ENCODE measurements at regions not wholly inside any gene's neighbourhood (a gene's known extent, or its start where the extent isn't known, plus 50 kb on each side); places are given as distances from the start of the nearest gene placed in this dataset.
A peak's percentile ranks its signal among the peaks of the same experiment; 100 is the strongest.

DNA sequence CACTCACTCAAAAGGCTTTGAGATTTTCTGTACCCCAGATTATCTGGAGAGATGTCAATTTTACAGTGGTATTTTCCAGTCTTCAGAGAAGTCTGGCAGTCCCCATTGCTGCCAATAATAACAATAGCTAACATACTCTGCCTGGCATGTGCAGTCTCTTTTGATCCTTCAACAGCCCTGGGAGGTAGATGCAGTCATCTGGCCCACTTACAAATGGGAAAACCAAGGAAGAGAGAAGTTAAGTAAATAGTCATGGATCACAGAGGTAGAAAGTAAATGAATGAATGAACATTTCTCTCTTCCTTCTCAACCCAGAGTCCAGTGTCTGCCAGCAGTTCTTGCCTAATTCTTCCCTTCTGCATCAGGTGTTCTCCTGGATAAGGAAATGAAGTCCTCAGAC, 113.0 kb upstream of the EDNRA start:
- Histone ChIP-seq H3K36me3 (ENCODE audit: control insufficient read depth in 2 of 2, insufficient read depth in 2 of 2, low read length in 2 of 2) (no peaks in the 10 kb centered on the region), H3K4me1 (ENCODE audit: control insufficient read depth, insufficient read depth, low read length) (peaks cover 5% of the 10 kb centered on the region), H3K9ac (ENCODE audit: low read length in 2 of 2) (no peak overlapping the region), H3K27me3 (ENCODE audit: control insufficient read depth in 1 of 2, insufficient read depth in 2 of 2, low read length in 2 of 2) (no peaks in the 10 kb centered on the region), H3K9me3 (ENCODE audit: control insufficient read depth in 2 of 2, low read length in 2 of 2) (no peaks in the 10 kb centered on the region), H3K27ac (ENCODE audit: low read length) (peak overlapping the region; percentile 12), H3K4me3 (ENCODE audit: low read length in 2 of 2) (no peak overlapping the region)

DNA sequence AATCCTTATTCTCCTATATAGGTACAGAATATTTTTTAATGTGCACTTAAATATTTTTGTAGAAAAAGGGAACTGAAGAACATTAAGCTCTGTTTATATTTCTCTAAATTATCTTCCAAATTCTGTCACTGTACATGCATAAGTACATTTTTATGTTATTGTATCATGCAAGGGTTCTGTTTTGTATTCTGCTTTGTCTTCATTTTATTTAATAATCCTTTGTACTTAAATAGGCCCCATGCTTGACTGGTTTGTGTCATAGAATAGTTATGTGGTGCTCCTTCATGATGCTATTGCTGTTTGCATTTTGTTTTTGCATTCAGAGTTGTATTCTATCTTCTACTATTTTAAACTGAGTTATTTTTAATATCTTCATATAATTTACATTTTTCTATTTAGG, 111.9 kb upstream of the EDNRA start:
- H3K4me3 ChIP-seq (ENCODE audit: low read length in 2 of 2), result no peak overlapping the region
- H3K9ac ChIP-seq (ENCODE audit: low read length in 2 of 2), result no peak overlapping the region
- no peaks in the 10 kb centered on the region for H3K27me3 ChIP-seq (ENCODE audit: control insufficient read depth in 1 of 2, insufficient read depth in 2 of 2, low read length in 2 of 2)
- no peaks in the 10 kb centered on the region for H3K36me3 ChIP-seq (ENCODE audit: control insufficient read depth in 2 of 2, insufficient read depth in 2 of 2, low read length in 2 of 2)
- no peaks in the 10 kb centered on the region for H3K9me3 ChIP-seq (ENCODE audit: control insufficient read depth in 2 of 2, low read length in 2 of 2)
- H3K27ac ChIP-seq (ENCODE audit: low read length), result no peak overlapping the region
- peaks cover 4% of the 10 kb centered on the region for H3K4me1 ChIP-seq (ENCODE audit: control insufficient read depth, insufficient read depth, low read length)

DNA sequence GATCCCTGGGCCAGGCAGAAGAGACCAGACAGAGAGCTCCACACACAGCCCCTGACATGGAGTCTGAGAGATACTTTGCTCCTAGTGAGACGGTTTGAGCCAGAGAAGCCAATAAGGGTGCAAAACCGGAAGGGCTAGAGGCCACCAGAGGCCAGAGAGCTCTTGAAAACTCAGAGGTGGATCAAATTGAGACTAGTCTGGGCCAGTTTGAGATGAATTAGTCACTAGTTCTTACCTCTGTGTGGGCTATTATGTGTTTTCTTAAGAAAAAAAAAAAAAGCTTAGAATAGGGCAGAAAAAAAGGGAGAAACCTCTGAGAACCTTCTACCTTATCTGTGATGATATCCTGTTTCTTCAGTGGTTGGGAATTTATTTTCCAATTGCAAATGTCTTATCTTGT, 110.4 kb upstream of the EDNRA start:
- Histone ChIP-seq H3K27me3 (ENCODE audit: control insufficient read depth in 1 of 2, insufficient read depth in 2 of 2, low read length in 2 of 2) (no peaks in the 10 kb centered on the region), H3K4me1 (ENCODE audit: control insufficient read depth, insufficient read depth, low read length) (peaks cover 4% of the 10 kb centered on the region), H3K27ac (ENCODE audit: low read length) (no peak overlapping the region), H3K9ac (ENCODE audit: low read length in 2 of 2) (no peak overlapping the region), H3K36me3 (ENCODE audit: control insufficient read depth in 2 of 2, insufficient read depth in 2 of 2, low read length in 2 of 2) (no peaks in the 10 kb centered on the region), H3K4me3 (ENCODE audit: low read length in 2 of 2) (no peak overlapping the region), H3K9me3 (ENCODE audit: control insufficient read depth in 2 of 2, low read length in 2 of 2) (no peaks in the 10 kb centered on the region)

DNA sequence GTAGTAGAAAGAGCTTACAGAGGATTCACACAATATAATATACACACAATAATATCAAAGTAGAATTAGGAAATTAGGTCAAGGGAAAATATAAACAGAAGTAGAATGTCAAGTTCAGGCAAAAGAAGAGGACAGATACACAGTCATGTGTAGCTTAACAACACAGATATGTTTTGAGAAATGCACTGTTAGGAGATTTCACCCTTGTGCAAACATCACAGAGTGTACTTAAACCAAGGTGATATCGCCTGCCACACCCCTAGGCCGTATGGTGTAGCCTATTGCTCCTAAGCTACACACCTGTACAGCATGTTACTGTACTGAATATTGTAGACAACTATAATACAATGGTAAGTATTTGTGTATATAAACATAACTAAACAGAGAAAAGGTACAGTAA, 110.0 kb upstream of the EDNRA start:
- no peak overlapping the region for H3K9ac ChIP-seq (ENCODE audit: low read length in 2 of 2)
- no peak overlapping the region for H3K27ac ChIP-seq (ENCODE audit: low read length)
- H3K4me3 ChIP-seq (ENCODE audit: low read length in 2 of 2), result no peak overlapping the region

DNA sequence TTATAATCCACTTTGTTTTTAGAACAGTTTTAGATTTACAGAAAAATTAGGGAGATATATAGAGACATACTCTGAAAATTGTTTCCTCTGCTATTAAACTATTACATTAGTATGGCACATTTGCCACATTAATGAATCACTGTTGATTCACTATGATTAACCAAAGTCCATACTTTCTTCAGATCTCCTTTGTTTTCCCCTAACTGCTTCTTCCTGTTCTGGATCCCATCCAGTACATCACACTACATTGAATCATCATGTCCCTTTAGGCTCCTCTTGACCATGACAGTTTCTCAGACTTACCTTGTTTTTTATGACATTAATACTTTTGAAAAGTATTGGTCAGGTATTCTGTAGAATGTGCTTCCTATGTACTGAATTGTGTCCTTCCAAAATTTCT, 109.2 kb upstream of the EDNRA start:
- H3K27me3 ChIP-seq (ENCODE audit: control insufficient read depth in 1 of 2, insufficient read depth in 2 of 2, low read length in 2 of 2), result no peaks in the 10 kb centered on the region
- H3K27ac ChIP-seq (ENCODE audit: low read length), result no peak overlapping the region

More for the DNA sequence above, 110.0 kb upstream of the EDNRA start:
- H3K27me3 ChIP-seq (ENCODE audit: control insufficient read depth in 1 of 2, insufficient read depth in 2 of 2, low read length in 2 of 2), result no peaks in the 10 kb centered on the region
- H3K36me3 ChIP-seq (ENCODE audit: control insufficient read depth in 2 of 2, insufficient read depth in 2 of 2, low read length in 2 of 2), result no peaks in the 10 kb centered on the region
- H3K4me1 ChIP-seq (ENCODE audit: control insufficient read depth, insufficient read depth, low read length), result peaks cover 4% of the 10 kb centered on the region
- no peaks in the 10 kb centered on the region for H3K9me3 ChIP-seq (ENCODE audit: control insufficient read depth in 2 of 2, low read length in 2 of 2)

DNA sequence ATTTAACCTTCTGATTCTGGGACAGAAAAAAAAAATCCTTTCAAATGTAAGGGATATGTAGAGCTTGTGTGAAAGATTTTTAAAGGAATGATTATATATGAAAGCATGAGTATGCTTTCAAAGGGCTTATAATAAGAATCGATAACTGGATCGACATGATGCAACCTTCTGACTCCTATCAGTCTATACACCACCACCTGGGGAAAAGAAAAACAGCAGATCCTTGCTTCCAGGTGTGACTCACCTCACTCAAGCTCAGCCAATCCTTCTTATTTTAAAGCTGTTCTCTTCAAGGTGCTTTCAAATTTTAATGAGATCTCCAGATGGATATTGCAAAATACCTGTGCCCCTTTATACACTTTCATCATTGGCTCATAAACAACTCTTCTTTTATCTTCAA, 102.1 kb upstream of the EDNRA start:
- no peak overlapping the region for H3K9ac ChIP-seq (ENCODE audit: low read length in 2 of 2)
- H3K9me3 ChIP-seq (ENCODE audit: control insufficient read depth in 2 of 2, low read length in 2 of 2), result no peaks in the 10 kb centered on the region
- H3K27ac ChIP-seq (ENCODE audit: low read length), result no peak overlapping the region
- no peaks in the 10 kb centered on the region for H3K27me3 ChIP-seq (ENCODE audit: control insufficient read depth in 1 of 2, insufficient read depth in 2 of 2, low read length in 2 of 2)
- no peak overlapping the region for H3K4me3 ChIP-seq (ENCODE audit: low read length in 2 of 2)
- H3K4me1 ChIP-seq (ENCODE audit: control insufficient read depth, insufficient read depth, low read length), result no peaks in the 10 kb centered on the region
- H3K36me3 ChIP-seq (ENCODE audit: control insufficient read depth in 2 of 2, insufficient read depth in 2 of 2, low read length in 2 of 2), result no peaks in the 10 kb centered on the region

More for the DNA sequence above, 109.2 kb upstream of the EDNRA start:
- Histone ChIP-seq H3K4me3 (ENCODE audit: low read length in 2 of 2) (no peak overlapping the region), H3K36me3 (ENCODE audit: control insufficient read depth in 2 of 2, insufficient read depth in 2 of 2, low read length in 2 of 2) (no peaks in the 10 kb centered on the region), H3K9me3 (ENCODE audit: control insufficient read depth in 2 of 2, low read length in 2 of 2) (no peaks in the 10 kb centered on the region), H3K9ac (ENCODE audit: low read length in 2 of 2) (no peak overlapping the region), H3K4me1 (ENCODE audit: control insufficient read depth, insufficient read depth, low read length) (peaks cover 4% of the 10 kb centered on the region)

DNA sequence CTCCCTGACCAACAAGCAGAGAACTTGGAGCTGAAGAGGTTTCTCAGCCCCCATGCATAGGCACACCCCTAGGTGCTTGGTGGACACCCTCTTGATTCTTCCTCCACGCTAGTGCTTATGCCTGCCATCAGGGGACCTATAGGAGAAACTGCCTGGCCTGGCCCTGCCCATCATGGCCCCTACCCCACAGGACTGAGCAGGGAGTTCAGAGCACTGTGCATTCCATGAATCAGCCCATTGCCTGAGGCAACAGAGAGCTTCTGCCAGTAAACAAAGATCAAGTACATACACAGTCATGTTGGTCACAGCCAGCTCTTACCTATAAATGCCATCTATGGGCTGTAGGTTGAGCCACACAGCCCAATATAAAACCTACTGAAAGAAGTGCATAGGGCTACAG, 99.1 kb upstream of the EDNRA start:
- Histone ChIP-seq H3K27me3 (ENCODE audit: control insufficient read depth in 1 of 2, insufficient read depth in 2 of 2, low read length in 2 of 2) (no peaks in the 10 kb centered on the region), H3K9ac (ENCODE audit: low read length in 2 of 2) (no peak overlapping the region), H3K4me1 (ENCODE audit: control insufficient read depth, insufficient read depth, low read length) (no peaks in the 10 kb centered on the region), H3K9me3 (ENCODE audit: control insufficient read depth in 2 of 2, low read length in 2 of 2) (no peaks in the 10 kb centered on the region), H3K36me3 (ENCODE audit: control insufficient read depth in 2 of 2, insufficient read depth in 2 of 2, low read length in 2 of 2) (no peaks in the 10 kb centered on the region), H3K27ac (ENCODE audit: low read length) (no peak overlapping the region), H3K4me3 (ENCODE audit: low read length in 2 of 2) (no peak overlapping the region)

DNA sequence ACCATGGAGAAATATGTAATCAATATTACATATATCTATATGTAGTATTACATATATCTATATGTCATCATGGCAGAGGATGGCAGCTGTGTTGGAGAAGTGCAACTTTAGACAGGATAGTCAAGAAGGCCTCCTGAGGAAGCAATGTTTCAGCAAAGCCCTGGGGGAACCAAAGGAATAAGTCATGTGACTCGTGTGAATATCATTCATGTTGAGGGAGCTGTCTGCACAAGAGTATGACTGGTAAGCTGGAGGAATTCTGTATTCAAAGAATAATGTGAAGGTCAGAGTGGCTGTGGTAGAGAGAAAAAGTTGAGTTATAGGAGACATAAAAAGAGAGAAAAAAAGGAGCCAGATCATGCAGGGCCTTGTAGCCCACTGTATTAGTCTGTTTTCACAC, 92.9 kb upstream of the EDNRA start:
- H3K9ac ChIP-seq (ENCODE audit: low read length in 2 of 2), result no peak overlapping the region
- H3K4me3 ChIP-seq (ENCODE audit: low read length in 2 of 2), result no peak overlapping the region
- peaks cover 0 to 3% of the 10 kb centered on the region in 2 donors for H3K9me3 ChIP-seq (ENCODE audit: control insufficient read depth in 2 of 2, low read length in 2 of 2)
- H3K36me3 ChIP-seq (ENCODE audit: control insufficient read depth in 2 of 2, insufficient read depth in 2 of 2, low read length in 2 of 2), result no peaks in the 10 kb centered on the region
- H3K27me3 ChIP-seq (ENCODE audit: control insufficient read depth in 1 of 2, insufficient read depth in 2 of 2, low read length in 2 of 2), result no peaks in the 10 kb centered on the region
- no peaks in the 10 kb centered on the region for H3K4me1 ChIP-seq (ENCODE audit: control insufficient read depth, insufficient read depth, low read length)
- no peak overlapping the region for H3K27ac ChIP-seq (ENCODE audit: low read length)

DNA sequence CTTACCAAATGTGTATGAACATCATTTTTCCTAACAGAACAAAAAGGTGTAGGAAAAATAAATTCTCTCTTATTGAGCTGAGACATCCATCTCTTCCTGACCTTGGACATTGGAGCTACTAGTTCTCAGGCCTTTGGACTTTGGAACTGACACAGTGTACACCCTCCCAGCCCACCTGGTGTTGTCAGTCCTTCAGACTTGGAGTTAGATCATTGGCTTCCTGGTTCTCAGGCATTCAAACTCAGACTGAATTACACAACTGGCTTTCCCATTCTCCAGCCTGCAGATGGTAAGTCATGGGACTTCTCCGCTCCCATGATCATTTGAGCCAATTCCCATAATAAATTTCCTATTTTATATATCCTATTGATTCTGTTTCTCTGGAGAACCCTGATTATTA, 84.8 kb upstream of the EDNRA start:
- Histone ChIP-seq H3K27me3 (ENCODE audit: control insufficient read depth in 1 of 2, insufficient read depth in 2 of 2, low read length in 2 of 2) (no peaks in the 10 kb centered on the region), H3K27ac (ENCODE audit: low read length) (no peak overlapping the region), H3K9me3 (ENCODE audit: control insufficient read depth in 2 of 2, low read length in 2 of 2) (peaks cover 0 to 3% of the 10 kb centered on the region in 2 donors), H3K9ac (ENCODE audit: low read length in 2 of 2) (no peak overlapping the region), H3K4me1 (ENCODE audit: control insufficient read depth, insufficient read depth, low read length) (no peaks in the 10 kb centered on the region), H3K4me3 (ENCODE audit: low read length in 2 of 2) (no peak overlapping the region), H3K36me3 (ENCODE audit: control insufficient read depth in 2 of 2, insufficient read depth in 2 of 2, low read length in 2 of 2) (no peaks in the 10 kb centered on the region)

DNA sequence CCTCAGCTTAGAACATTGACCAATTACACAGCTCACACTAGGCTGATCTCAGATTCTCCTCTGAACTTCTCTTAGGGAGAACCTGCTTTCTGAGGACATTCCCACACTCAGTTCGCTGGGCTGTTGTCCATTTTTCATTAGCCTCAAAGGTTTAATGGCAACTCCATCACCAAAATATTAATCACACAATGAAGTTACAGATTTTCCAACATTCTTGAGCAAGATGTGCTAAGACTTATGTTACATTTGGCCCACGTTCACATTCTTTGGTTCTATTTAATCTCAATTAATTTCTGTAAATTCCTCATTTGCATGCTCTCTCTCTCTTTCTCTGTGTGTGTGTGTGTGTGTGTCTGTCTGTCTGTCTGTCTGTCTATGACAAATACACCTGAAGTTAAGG, 82.3 kb upstream of the EDNRA start:
- Histone ChIP-seq H3K27me3 (ENCODE audit: control insufficient read depth in 1 of 2, insufficient read depth in 2 of 2, low read length in 2 of 2) (no peaks in the 10 kb centered on the region), H3K4me1 (ENCODE audit: control insufficient read depth, insufficient read depth, low read length) (no peaks in the 10 kb centered on the region), H3K27ac (ENCODE audit: low read length) (no peak overlapping the region), H3K4me3 (ENCODE audit: low read length in 2 of 2) (no peak overlapping the region), H3K36me3 (ENCODE audit: control insufficient read depth in 2 of 2, insufficient read depth in 2 of 2, low read length in 2 of 2) (no peaks in the 10 kb centered on the region), H3K9me3 (ENCODE audit: control insufficient read depth in 2 of 2, low read length in 2 of 2) (no peaks in the 10 kb centered on the region), H3K9ac (ENCODE audit: low read length in 2 of 2) (no peak overlapping the region)

DNA sequence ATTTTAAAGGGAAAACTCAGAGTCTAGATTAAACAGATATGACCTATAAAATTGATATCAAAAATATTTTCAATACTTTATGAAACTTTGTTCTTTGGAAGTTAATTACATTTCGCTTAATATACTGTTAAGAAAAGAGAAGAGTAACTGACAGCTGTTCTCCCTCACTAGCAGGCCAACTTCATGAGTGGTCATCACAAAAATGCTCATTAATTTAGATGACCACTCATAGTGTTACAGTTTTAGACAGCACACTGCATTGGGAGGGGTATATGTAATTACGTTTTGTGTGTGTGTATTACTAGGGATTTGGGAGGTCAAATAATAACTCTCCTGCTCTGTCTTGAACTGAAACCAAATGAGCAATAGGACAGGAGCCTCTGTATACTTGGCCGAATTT, 80.2 kb upstream of the EDNRA start:
- Histone ChIP-seq H3K27ac (ENCODE audit: low read length) (no peak overlapping the region), H3K4me1 (ENCODE audit: control insufficient read depth, insufficient read depth, low read length) (no peaks in the 10 kb centered on the region), H3K27me3 (ENCODE audit: control insufficient read depth in 1 of 2, insufficient read depth in 2 of 2, low read length in 2 of 2) (no peaks in the 10 kb centered on the region), H3K9me3 (ENCODE audit: control insufficient read depth in 2 of 2, low read length in 2 of 2) (no peaks in the 10 kb centered on the region), H3K4me3 (ENCODE audit: low read length in 2 of 2) (no peak overlapping the region), H3K36me3 (ENCODE audit: control insufficient read depth in 2 of 2, insufficient read depth in 2 of 2, low read length in 2 of 2) (no peaks in the 10 kb centered on the region), H3K9ac (ENCODE audit: low read length in 2 of 2) (no peak overlapping the region)

DNA sequence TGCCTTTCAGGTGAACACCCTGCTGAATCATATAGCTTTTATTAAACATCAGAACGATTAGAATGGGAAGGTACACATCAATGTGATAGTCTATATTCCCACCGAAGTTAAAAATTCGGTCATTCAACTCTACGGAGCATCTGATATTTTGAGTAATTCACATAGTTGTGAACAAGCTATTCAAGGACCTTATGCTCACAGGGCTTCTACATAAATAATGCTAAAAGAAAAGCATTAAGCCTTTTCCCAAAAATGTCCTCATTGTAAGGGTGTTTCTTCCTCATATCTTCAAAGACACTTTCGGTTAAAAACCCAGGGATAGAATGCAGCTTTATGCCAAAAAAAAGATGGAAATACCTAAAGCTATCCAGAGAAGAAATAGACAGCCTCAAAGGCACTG, 79.7 kb upstream of the EDNRA start:
- no peak overlapping the region for H3K4me3 ChIP-seq (ENCODE audit: low read length in 2 of 2)
- H3K4me1 ChIP-seq (ENCODE audit: control insufficient read depth, insufficient read depth, low read length), result no peaks in the 10 kb centered on the region
- H3K27ac ChIP-seq (ENCODE audit: low read length), result no peak overlapping the region
- no peaks in the 10 kb centered on the region for H3K9me3 ChIP-seq (ENCODE audit: control insufficient read depth in 2 of 2, low read length in 2 of 2)
- H3K27me3 ChIP-seq (ENCODE audit: control insufficient read depth in 1 of 2, insufficient read depth in 2 of 2, low read length in 2 of 2), result no peaks in the 10 kb centered on the region
- no peak overlapping the region for H3K9ac ChIP-seq (ENCODE audit: low read length in 2 of 2)
- no peaks in the 10 kb centered on the region for H3K36me3 ChIP-seq (ENCODE audit: control insufficient read depth in 2 of 2, insufficient read depth in 2 of 2, low read length in 2 of 2)

Measured in stomach smooth muscle (tissue), 2 donors.